ENCODE measurements at regions not wholly inside any gene's neighbourhood (a gene's known extent, or its start where the extent isn't known, plus 50 kb on each side); places are given as distances from the start of the nearest gene placed in this dataset.

DNA sequence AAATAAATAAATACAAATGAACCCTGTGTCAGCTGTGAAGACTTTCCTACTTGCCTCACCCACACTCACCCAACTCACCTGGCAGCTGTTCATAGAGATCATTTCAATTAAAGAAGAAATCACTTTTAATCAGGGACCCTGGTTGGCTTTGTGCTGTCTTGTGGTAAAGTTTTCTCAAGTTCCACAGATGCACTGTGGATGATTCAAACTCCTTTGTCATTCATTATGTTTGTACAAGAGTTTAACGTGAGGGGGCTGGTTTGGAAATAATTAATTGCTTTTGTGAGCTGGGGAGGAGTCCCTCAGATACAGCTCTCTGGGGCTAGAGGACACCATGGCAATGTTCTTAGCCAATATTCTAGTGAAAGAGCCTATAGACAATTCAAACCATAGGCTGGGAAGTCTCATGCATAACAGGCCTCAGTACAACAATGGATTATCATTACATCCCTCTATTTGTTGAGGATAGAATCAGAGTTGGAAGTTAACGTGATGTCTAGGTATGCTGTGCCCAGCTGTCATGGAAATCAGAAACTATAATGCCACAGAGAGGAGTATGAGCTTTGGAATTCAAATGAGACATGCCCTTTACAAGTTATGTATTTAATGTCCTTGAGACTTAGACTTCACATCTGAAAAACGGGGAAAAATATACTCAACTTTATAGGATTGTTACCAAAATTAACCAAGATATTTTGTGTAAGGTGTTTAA lies 698.5 kb downstream of the KCNA4 start:
- Histone ChIP-seq H3K4me1 (ENCODE audit: control insufficient read depth in 5 of 5, insufficient read depth in 5 of 5, low read length in 5 of 5) (no peaks in the 10 kb centered on the region), H3K9me3 (ENCODE audit: control insufficient read depth in 4 of 4, insufficient read depth in 3 of 4, low read length in 3 of 4) (no peaks in the 10 kb centered on the region), H3K4me3 (no peak overlapping the region), H3K27ac (ENCODE audit: low read depth in 1 of 2, low read length in 1 of 2) (no peak overlapping the region), H3K9ac (ENCODE audit: insufficient read depth in 1 of 2, low read length in 2 of 2) (no peak overlapping the region), H3K27me3 (ENCODE audit: control insufficient read depth in 3 of 3, insufficient read depth in 3 of 3, low read length in 2 of 3) (no peaks in the 10 kb centered on the region), H3K36me3 (ENCODE audit: control insufficient read depth in 4 of 4, insufficient read depth in 4 of 4, low read length in 4 of 4) (no peaks in the 10 kb centered on the region)
- ATAC-seq (ENCODE audit: insufficient read depth, low FRiP score) (no peak), DNase-seq (no peak)
- WGBS, 2 donors, result 69 to 79% methylated on average over 3 of the region's 3 CpGs
- TF ChIP-seq, protein P1, sequence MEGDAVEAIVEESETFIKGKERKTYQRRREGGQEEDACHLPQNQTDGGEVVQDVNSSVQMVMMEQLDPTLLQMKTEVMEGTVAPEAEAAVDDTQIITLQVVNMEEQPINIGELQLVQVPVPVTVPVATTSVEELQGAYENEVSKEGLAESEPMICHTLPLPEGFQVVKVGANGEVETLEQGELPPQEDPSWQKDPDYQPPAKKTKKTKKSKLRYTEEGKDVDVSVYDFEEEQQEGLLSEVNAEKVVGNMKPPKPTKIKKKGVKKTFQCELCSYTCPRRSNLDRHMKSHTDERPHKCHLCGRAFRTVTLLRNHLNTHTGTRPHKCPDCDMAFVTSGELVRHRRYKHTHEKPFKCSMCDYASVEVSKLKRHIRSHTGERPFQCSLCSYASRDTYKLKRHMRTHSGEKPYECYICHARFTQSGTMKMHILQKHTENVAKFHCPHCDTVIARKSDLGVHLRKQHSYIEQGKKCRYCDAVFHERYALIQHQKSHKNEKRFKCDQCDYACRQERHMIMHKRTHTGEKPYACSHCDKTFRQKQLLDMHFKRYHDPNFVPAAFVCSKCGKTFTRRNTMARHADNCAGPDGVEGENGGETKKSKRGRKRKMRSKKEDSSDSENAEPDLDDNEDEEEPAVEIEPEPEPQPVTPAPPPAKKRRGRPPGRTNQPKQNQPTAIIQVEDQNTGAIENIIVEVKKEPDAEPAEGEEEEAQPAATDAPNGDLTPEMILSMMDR (IDR thresholded peaks at IDR 0.05; ENCODE audit: control extremely low read depth, extremely low read depth), result no peak

- Histone ChIP-seq H3K4me3 (no peak overlapping the region), H3K27me3 (ENCODE audit: control insufficient read depth in 3 of 3, insufficient read depth in 3 of 3, low read length in 2 of 3) (no peaks in the 10 kb centered on the region), H3K9me3 (ENCODE audit: control insufficient read depth in 4 of 4, insufficient read depth in 3 of 4, low read length in 3 of 4) (no peaks in the 10 kb centered on the region), H3K27ac (ENCODE audit: low read depth in 1 of 2, low read length in 1 of 2) (no peak overlapping the region), H3K4me1 (ENCODE audit: control insufficient read depth in 5 of 5, insufficient read depth in 5 of 5, low read length in 5 of 5) (no peaks in the 10 kb centered on the region), H3K36me3 (ENCODE audit: control insufficient read depth in 4 of 4, insufficient read depth in 4 of 4, low read length in 4 of 4) (no peaks in the 10 kb centered on the region), H3K9ac (ENCODE audit: insufficient read depth in 1 of 2, low read length in 2 of 2) (no peak overlapping the region)
- TF ChIP-seq, protein P1 (IDR thresholded peaks at IDR 0.05; ENCODE audit: control extremely low read depth, extremely low read depth), result no peak
- DNase-seq (no peak), ATAC-seq (ENCODE audit: insufficient read depth, low FRiP score) (no peak)
- 76 to 87% methylated on average over 4 of the region's 4 CpGs for WGBS, 2 donors
Measured at GRCh38 chr11:29317694-29318093, 699.1 kb downstream of the KCNA4 start.

DNA sequence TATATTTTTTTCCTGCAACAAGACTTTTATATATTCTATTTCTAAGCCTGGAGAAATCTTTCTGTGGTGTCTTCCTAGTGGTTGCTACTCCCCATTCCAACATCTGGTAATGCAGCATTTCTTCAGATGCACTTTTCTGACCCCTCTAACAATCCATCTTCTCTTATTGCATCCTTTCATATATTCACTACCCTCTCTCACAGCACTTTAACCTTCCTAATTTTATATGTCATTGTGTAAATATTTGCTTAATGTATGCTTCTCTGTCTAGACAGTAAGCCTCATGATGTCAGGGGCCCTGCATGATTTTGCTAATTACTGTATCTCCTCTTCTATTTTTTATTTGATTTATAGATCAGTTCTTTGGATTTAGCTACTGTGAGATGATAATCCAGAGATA lies 701.6 kb downstream of the KCNA4 start:
- Histone ChIP-seq H3K9ac (ENCODE audit: insufficient read depth in 1 of 2, low read length in 2 of 2) (no peak overlapping the region), H3K27ac (ENCODE audit: low read depth in 1 of 2, low read length in 1 of 2) (no peak overlapping the region), H3K27me3 (ENCODE audit: control insufficient read depth in 3 of 3, insufficient read depth in 3 of 3, low read length in 2 of 3) (no peaks in the 10 kb centered on the region), H3K4me3 (no peak overlapping the region), H3K4me1 (ENCODE audit: control insufficient read depth in 5 of 5, insufficient read depth in 5 of 5, low read length in 5 of 5) (no peaks in the 10 kb centered on the region), H3K36me3 (ENCODE audit: control insufficient read depth in 4 of 4, insufficient read depth in 4 of 4, low read length in 4 of 4) (no peaks in the 10 kb centered on the region), H3K9me3 (ENCODE audit: control insufficient read depth in 4 of 4, insufficient read depth in 3 of 4, low read length in 3 of 4) (no peaks in the 10 kb centered on the region)
- TF ChIP-seq, protein P1 (IDR thresholded peaks at IDR 0.05; ENCODE audit: control extremely low read depth, extremely low read depth), result no peak
- DNase-seq (no peak), ATAC-seq (ENCODE audit: insufficient read depth, low FRiP score) (no peak)

DNA sequence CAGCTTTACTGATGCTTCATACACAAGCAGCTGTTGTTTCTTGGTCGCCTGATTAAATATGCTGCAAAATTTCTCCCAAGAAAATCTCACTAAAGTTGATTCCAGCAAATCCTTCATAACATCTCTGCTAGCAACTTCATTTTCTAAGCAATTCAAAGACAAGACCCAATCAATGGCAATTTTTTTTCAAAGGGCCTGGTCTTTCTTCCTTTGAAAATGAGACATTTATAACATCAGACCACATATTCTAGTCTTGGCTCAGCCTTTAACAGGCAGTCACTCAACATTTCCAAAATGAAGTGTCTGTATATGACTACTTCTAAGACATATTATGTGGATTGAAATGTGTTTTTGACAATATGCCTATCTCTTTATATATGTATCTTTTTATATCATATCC lies 702.6 kb downstream of the KCNA4 start:
- WGBS, 2 donors, result 79 to 87% methylated on average over 1 of the region's 1 CpG
- Histone ChIP-seq H3K9me3 (ENCODE audit: control insufficient read depth in 4 of 4, insufficient read depth in 3 of 4, low read length in 3 of 4) (no peaks in the 10 kb centered on the region), H3K36me3 (ENCODE audit: control insufficient read depth in 4 of 4, insufficient read depth in 4 of 4, low read length in 4 of 4) (no peaks in the 10 kb centered on the region), H3K27ac (ENCODE audit: low read depth in 1 of 2, low read length in 1 of 2) (no peak overlapping the region), H3K4me3 (no peak overlapping the region), H3K9ac (ENCODE audit: insufficient read depth in 1 of 2, low read length in 2 of 2) (no peak overlapping the region), H3K4me1 (ENCODE audit: control insufficient read depth in 5 of 5, insufficient read depth in 5 of 5, low read length in 5 of 5) (no peaks in the 10 kb centered on the region), H3K27me3 (ENCODE audit: control insufficient read depth in 3 of 3, insufficient read depth in 3 of 3, low read length in 2 of 3) (no peaks in the 10 kb centered on the region)
- DNase-seq (no peak), ATAC-seq (ENCODE audit: insufficient read depth, low FRiP score) (no peak)
- TF ChIP-seq, protein P1 (IDR thresholded peaks at IDR 0.05; ENCODE audit: control extremely low read depth, extremely low read depth), result no peak

All from lung (tissue), 11 donors.